ENCODE measurements at regions not wholly inside any gene's neighbourhood (a gene's known extent, or its start where the extent isn't known, plus 50 kb on each side); places are given as distances from the start of the nearest gene placed in this dataset.
"Not testable (repeated sequence)": the region's sequence is repeated elsewhere in the genome, so short reads cannot be mapped to it uniquely, and the experiment has no call there.

- Histone ChIP-seq H3K4me1 (ENCODE audit: insufficient read depth) (no peaks in the 10 kb centered on the region), H3K36me3 (ENCODE audit: insufficient read depth) (no peaks in the 10 kb centered on the region), H3K27ac (ENCODE audit: low read depth) (no peak overlapping the region), H3K4me3 (ENCODE audit: low read depth, low read length) (no peak overlapping the region)
- DNase-seq (ENCODE audit: extremely low spot score), result no peak
- WGBS, result 63% methylated on average over 2 of the region's 2 CpGs
Measured at GRCh38 chr15:79160211-79160610, 69.6 kb upstream of the RASGRF1 start.

- H3K27ac ChIP-seq (ENCODE audit: low read depth), result no peak overlapping the region
- H3K4me1 ChIP-seq (ENCODE audit: insufficient read depth), result no peaks in the 10 kb centered on the region
- 84% methylated on average over 13 of the region's 13 CpGs for WGBS
- no peak for DNase-seq (ENCODE audit: extremely low spot score)
- no peaks in the 10 kb centered on the region for H3K36me3 ChIP-seq (ENCODE audit: insufficient read depth)
- H3K4me3 ChIP-seq (ENCODE audit: low read depth, low read length), result no peak overlapping the region
Measured at GRCh38 chr15:79157631-79158592, 67.3 kb upstream of the RASGRF1 start.

- DNase-seq (ENCODE audit: extremely low spot score), result no peak
- no peaks in the 10 kb centered on the region for H3K4me1 ChIP-seq (ENCODE audit: insufficient read depth)
- WGBS, result 84% methylated on average over 7 of the region's 7 CpGs
- H3K4me3 ChIP-seq (ENCODE audit: low read depth, low read length), result no peak overlapping the region
- no peak overlapping the region for H3K27ac ChIP-seq (ENCODE audit: low read depth)
- H3K36me3 ChIP-seq (ENCODE audit: insufficient read depth), result no peaks in the 10 kb centered on the region
Measured at GRCh38 chr15:79156704-79157375, 66.3 kb upstream of the RASGRF1 start.

GRCh38 chr15:79154483-79155135 is 64.0 kb upstream of the RASGRF1 start:
- no peak overlapping the region for H3K27ac ChIP-seq (ENCODE audit: low read depth)
- DNase-seq (ENCODE audit: extremely low spot score), result no peak
- no peaks in the 10 kb centered on the region for H3K36me3 ChIP-seq (ENCODE audit: insufficient read depth)
- H3K4me3 ChIP-seq (ENCODE audit: low read depth, low read length), result no peak overlapping the region
- no peaks in the 10 kb centered on the region for H3K4me1 ChIP-seq (ENCODE audit: insufficient read depth)
- WGBS, result 15% methylated on average over 9 of the region's 9 CpGs

GRCh38 chr15:79144290-79144689 is 53.7 kb upstream of the RASGRF1 start:
- not testable (repeated sequence) for H3K4me1 ChIP-seq (ENCODE audit: insufficient read depth); H3K27ac ChIP-seq (ENCODE audit: low read depth); H3K36me3 ChIP-seq (ENCODE audit: insufficient read depth); DNase-seq (ENCODE audit: extremely low spot score); H3K4me3 ChIP-seq (ENCODE audit: low read depth, low read length)
- 91% methylated on average over 1 of the region's 1 CpG for WGBS

- no peak for DNase-seq (ENCODE audit: extremely low spot score)
- Histone ChIP-seq H3K36me3 (ENCODE audit: insufficient read depth) (no peaks in the 10 kb centered on the region), H3K27ac (ENCODE audit: low read depth) (no peak overlapping the region), H3K4me1 (ENCODE audit: insufficient read depth) (no peaks in the 10 kb centered on the region), H3K4me3 (ENCODE audit: low read depth, low read length) (no peak overlapping the region)
- 51% methylated on average over 1 of the region's 1 CpG for WGBS
Measured at GRCh38 chr15:79140846-79141570, 50.4 kb upstream of the RASGRF1 start.

Small RNA genes lying in the stretch of these regions (small RNA-seq; reads per million reads assigned to genes)
- gene MIR184, result 0.80 reads per million, percentile 68 among the genes with 10 or more reads in this experiment

All from urinary bladder (tissue), 4 donors.